ENCODE measurements at regions not wholly inside any gene's neighbourhood (a gene's known extent, or its start where the extent isn't known, plus 50 kb on each side); places are given as distances from the start of the nearest gene placed in this dataset.

DNA sequence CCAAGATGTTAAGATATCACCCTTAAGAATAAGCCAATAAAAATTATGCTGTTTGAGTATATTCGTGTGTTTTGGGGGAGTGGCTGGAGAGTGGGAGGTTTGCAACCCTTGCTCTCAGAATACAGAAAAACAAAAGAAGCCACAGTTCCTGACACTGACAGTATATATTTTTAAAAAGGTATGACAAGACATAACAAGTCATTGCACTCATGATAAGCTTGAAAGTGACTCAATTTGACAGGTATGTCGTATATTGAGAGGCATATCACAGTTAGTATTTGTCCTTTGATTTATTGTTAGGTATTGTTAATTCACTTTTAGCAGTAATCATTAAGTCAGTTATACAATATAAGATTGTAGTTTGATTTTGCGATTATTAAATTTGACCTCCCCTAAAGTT lies 73.1 kb upstream of the TSC22D2 start:
- TF ChIP-seq, protein P1, sequence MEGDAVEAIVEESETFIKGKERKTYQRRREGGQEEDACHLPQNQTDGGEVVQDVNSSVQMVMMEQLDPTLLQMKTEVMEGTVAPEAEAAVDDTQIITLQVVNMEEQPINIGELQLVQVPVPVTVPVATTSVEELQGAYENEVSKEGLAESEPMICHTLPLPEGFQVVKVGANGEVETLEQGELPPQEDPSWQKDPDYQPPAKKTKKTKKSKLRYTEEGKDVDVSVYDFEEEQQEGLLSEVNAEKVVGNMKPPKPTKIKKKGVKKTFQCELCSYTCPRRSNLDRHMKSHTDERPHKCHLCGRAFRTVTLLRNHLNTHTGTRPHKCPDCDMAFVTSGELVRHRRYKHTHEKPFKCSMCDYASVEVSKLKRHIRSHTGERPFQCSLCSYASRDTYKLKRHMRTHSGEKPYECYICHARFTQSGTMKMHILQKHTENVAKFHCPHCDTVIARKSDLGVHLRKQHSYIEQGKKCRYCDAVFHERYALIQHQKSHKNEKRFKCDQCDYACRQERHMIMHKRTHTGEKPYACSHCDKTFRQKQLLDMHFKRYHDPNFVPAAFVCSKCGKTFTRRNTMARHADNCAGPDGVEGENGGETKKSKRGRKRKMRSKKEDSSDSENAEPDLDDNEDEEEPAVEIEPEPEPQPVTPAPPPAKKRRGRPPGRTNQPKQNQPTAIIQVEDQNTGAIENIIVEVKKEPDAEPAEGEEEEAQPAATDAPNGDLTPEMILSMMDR (conservative IDR thresholded peaks at IDR 0.05): no peak
- Histone ChIP-seq H3K27ac (ENCODE audit: insufficient read length, low read depth, low read length) (no peak overlapping the region), H4K8ac (replicated peaks; ENCODE audit: insufficient read length, low read depth, low read length) (no peak overlapping the region), H3K4me1 (ENCODE audit: insufficient read depth, low read length) (peaks cover 4% of the 10 kb centered on the region; the same call in 1 of the 2 replicates), H2BK120ac (ENCODE audit: low read depth, low read length, poor library complexity, severe bottlenecking) (no peak overlapping the region), H2BK5ac (ENCODE audit: insufficient read length, low read length) (no peak overlapping the region), H3K9me3 (ENCODE audit: control insufficient read depth, low read depth, low read length) (no peaks in the 10 kb centered on the region), H3K79me1 (ENCODE audit: insufficient read depth, low read depth, low read length, poor library complexity, severe bottlenecking) (no peaks in the 10 kb centered on the region), H3K27me3 (ENCODE audit: insufficient read depth, low read length) (no peaks in the 10 kb centered on the region), H2AFZ (ENCODE audit: low read length) (no peak overlapping the region), H3K79me2 (ENCODE audit: insufficient read depth, low read length) (no peaks in the 10 kb centered on the region), H2BK20ac (ENCODE audit: low read depth, low read length, poor library complexity, severe bottlenecking) (no peak overlapping the region), H4K20me1 (ENCODE audit: control insufficient read depth, insufficient read depth, insufficient read length) (no peaks in the 10 kb centered on the region), H2BK12ac (ENCODE audit: insufficient read length, low read depth, low read length) (no peak overlapping the region), H4K91ac (ENCODE audit: insufficient read length, low read depth, low read length) (no peak overlapping the region), H3K4me2 (ENCODE audit: insufficient read depth, insufficient read length, low read length) (no peak overlapping the region), H3K56ac (ENCODE audit: insufficient read length, low read depth, low read length) (no peak overlapping the region), H3K4ac (ENCODE audit: low read depth, low read length) (no peak overlapping the region), H3K9ac (ENCODE audit: extremely low read depth, insufficient read length, low read length) (no peak overlapping the region), H3K23ac (ENCODE audit: insufficient read length, low read depth, low read length) (no peak overlapping the region), H2BK15ac (ENCODE audit: low read depth, low read length) (no peak overlapping the region), H3K14ac (ENCODE audit: insufficient read depth, low read length) (no peak overlapping the region), H4K5ac (ENCODE audit: insufficient read length, low read depth, low read length) (no peak overlapping the region), H3T11ph (ENCODE audit: low read length) (no peak overlapping the region), H3K23me2 (ENCODE audit: insufficient read length, low read depth, low read length, poor library complexity, severe bottlenecking) (no peaks in the 10 kb centered on the region), H2AK5ac (ENCODE audit: insufficient read length, low read length) (no peak overlapping the region), H3K18ac (ENCODE audit: insufficient read length, low read depth, low read length) (no peak overlapping the region)
- WGBS (ENCODE audit: extremely low coverage, insufficient read length, low lambda C conversion rate): no CpG with 5 or more reads among the region's 3 CpGs
- peaks cover 0 to 12% (median 3%) of the 10 kb centered on the region in 3 experiments; a peak in 3 of 7 replicates for H3K36me3 Mint-ChIP-seq (ENCODE audit: insufficient read depth in 1 of 3, low read depth in 3 of 3)
- no peak for DNase-seq
- peaks cover 26 to 28% of the 10 kb centered on the region in 2 experiments for H3K4me1 Mint-ChIP-seq
- no peak overlapping the region for H3K27ac Mint-ChIP-seq
- peaks cover 4 to 7% of the 10 kb centered on the region in 2 experiments; a peak in 4 of 5 replicates for H3K9me3 Mint-ChIP-seq
- no peak overlapping the region for H3K4me3 Mint-ChIP-seq
- no peaks in the 10 kb centered on the region for H3K27me3 Mint-ChIP-seq (ENCODE audit: low read depth)
